ENCODE measurements at regions not wholly inside any gene's neighbourhood (a gene's known extent, or its start where the extent isn't known, plus 50 kb on each side); places are given as distances from the start of the nearest gene placed in this dataset.

- TF ChIP-seq CTCF (optimal IDR thresholded peaks at IDR 0.05 in 1 of 3, IDR thresholded peaks at IDR 0.05 in 1 of 3, conservative IDR thresholded peaks at IDR 0.05 in 1 of 3; ENCODE audit: extremely low read depth in 1 of 3, insufficient read depth in 2 of 3, low read length in 3 of 3) (no peak), EZH2 (IDR thresholded peaks at IDR 0.05; ENCODE audit: low read length) (no peak)
Observed at GRCh38 chr3:82080792-82081191, 319.3 kb upstream of the GBE1 start.

Measured in keratinocyte (primary cell).